ENCODE measurements at regions not wholly inside any gene's neighbourhood (a gene's known extent, or its start where the extent isn't known, plus 50 kb on each side); places are given as distances from the start of the nearest gene placed in this dataset.

- TF ChIP-seq CTCF (IDR thresholded peaks at IDR 0.05) (no peak), EZH2 (IDR thresholded peaks at IDR 0.05; ENCODE audit: borderline replicate concordance, insufficient read depth, low read depth, low read length, poor library complexity, severe bottlenecking) (no peak)
Observed at GRCh38 chr3:153820035-153820434, 301.2 kb upstream of the ARHGEF26 start.
